ENCODE measurements at regions not wholly inside any gene's neighbourhood (a gene's known extent, or its start where the extent isn't known, plus 50 kb on each side); places are given as distances from the start of the nearest gene placed in this dataset.
A peak's percentile ranks its signal among the peaks of the same experiment; 100 is the strongest.

- H3K4me1 ChIP-seq: peaks cover 0 to 5% (median 0%) of the 10 kb centered on the region in 3 donors
- WGBS, 2 donors: 47 to 48% methylated on average over 5 of the region's 5 CpGs
- intact Hi-C loops (cut with DNase I): no loop called here
- DNase-seq (no peak), ATAC-seq (peak in 2 of 4 donors; percentile 50 to 57), FAIRE-seq (no peak)
- no peaks in the 10 kb centered on the region for H3K9me3 ChIP-seq
- no peak overlapping the region for H3K4me3 ChIP-seq
- no peaks in the 10 kb centered on the region for H3K27me3 ChIP-seq
- peak overlapping the region in 2 of 4 donors; percentile 30 to 55 for H3K27ac ChIP-seq
- H3K36me3 ChIP-seq: no peaks in the 10 kb centered on the region
- no peak for TF ChIP-seq CTCF (IDR thresholded peaks at IDR 0.05)
Observed at GRCh38 chr14:51328064-51328771, 88.2 kb downstream of the TMX1 start.

GRCh38 chr14:51328772-51329353 is 88.8 kb downstream of the TMX1 start:
- DNase-seq: no peak
- TF ChIP-seq CTCF (IDR thresholded peaks at IDR 0.05): no peak
- WGBS, 2 donors: 50 to 57% methylated on average over 6 of the region's 6 CpGs
- H3K4me1 ChIP-seq: peaks cover 0 to 5% (median 0%) of the 10 kb centered on the region in 3 donors
- H3K27me3 ChIP-seq: no peaks in the 10 kb centered on the region
- FAIRE-seq: no peak
- H3K36me3 ChIP-seq: no peaks in the 10 kb centered on the region
- peak overlapping the region in 1 of 4 donors; percentile 55 for H3K27ac ChIP-seq
- intact Hi-C loops (cut with DNase I): no loop called here
- no peaks in the 10 kb centered on the region for H3K9me3 ChIP-seq
- H3K4me3 ChIP-seq: no peak overlapping the region
- ATAC-seq: peak in 2 of 4 donors; percentile 45 to 59

DNA sequence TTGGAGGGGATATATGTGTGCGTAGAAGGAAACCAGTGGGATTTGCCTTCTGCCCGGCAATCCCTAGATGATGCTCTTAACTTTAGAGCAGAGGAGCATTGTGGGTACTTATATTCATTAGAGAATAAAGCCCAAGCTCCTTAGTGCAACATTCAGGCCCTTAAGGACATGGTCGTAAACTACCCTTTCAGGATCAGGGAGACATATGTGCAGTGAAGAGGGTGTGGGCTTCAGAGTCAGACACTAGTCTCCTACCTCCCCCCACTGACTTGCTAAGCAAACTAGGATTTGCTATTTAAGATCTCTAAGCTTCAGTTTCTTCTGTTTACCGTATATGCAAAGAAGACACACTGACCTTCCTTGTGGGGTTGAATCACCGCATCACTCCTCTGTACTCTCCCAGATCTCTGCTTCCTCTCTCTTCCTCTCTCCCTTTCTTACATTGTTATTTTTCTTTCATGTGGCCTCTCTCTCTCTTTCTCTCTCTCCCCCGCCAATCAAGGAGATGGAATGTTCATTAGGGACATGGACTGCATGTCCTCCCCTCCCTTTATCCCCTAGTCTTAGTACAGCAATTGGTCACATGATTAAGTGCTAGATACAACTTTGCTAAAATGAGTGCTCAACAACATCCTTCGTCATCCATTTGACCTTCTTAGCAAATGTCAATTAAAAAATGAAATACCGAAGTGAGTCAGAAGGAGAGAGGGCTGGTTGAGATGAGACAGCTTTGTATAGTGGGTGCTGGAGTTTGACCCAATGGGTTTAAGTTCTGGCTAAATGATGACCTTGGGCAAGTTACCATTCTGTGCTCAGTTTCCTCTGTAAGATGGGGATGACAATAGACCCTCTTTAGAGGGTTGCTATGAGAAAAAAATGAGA is 91.7 kb downstream of the TMX1 start:
- intact Hi-C loops (cut with DNase I): no loop called here
- WGBS, 2 donors: 76 to 79% methylated on average over 8 of the region's 8 CpGs
- Histone ChIP-seq H3K27me3 (no peaks in the 10 kb centered on the region), H3K36me3 (no peaks in the 10 kb centered on the region), H3K4me3 (no peak overlapping the region), H3K27ac (no peak overlapping the region), H3K4me1 (peaks cover 0 to 5% (median 0%) of the 10 kb centered on the region in 3 donors), H3K9me3 (no peaks in the 10 kb centered on the region)
- no peak for ATAC-seq
- no peak for FAIRE-seq
- no peak for TF ChIP-seq CTCF (IDR thresholded peaks at IDR 0.05)
- DNase-seq: no peak

GRCh38 chr14:51333299-51333698 is 93.3 kb downstream of the TMX1 start:
- intact Hi-C loops (cut with DNase I): no loop called here
- Histone ChIP-seq H3K27me3 (no peaks in the 10 kb centered on the region), H3K4me3 (no peak overlapping the region), H3K9me3 (no peaks in the 10 kb centered on the region), H3K4me1 (no peaks in the 10 kb centered on the region), H3K36me3 (no peaks in the 10 kb centered on the region), H3K27ac (no peak overlapping the region)
- ATAC-seq (no peak), DNase-seq (no peak), FAIRE-seq (no peak)
- no peak for TF ChIP-seq CTCF (IDR thresholded peaks at IDR 0.05)
- 81 to 87% methylated on average over 4 of the region's 4 CpGs for WGBS, 2 donors
